Karpas-422 (cell line): ENCODE measurements at regions not wholly inside any gene's neighbourhood (a gene's known extent, or its start where the extent isn't known, plus 50 kb on each side); places are given as distances from the start of the nearest gene placed in this dataset.

Experiments
- DNase-seq: peaks from one replicate; pipeline ENCODE4 v3.0.0-alpha.2; 2015
- H2AFZ ChIP-seq: fragments of 200-600 bp; sonication (generic); 2 replicates; pipeline ENCODE4 v1.6.1; 2014; ENCODE audit warnings: antibody characterized with exemption, low read length, mixed read lengths
- H3K27ac ChIP-seq: fragments of 200-600 bp; sonication (generic); 2 replicates; pipeline ENCODE4 v1.5.1; 2014; ENCODE audit warnings: mild to moderate bottlenecking, low read length, moderate library complexity
- H3K27me3 ChIP-seq: fragments of 200-600 bp; sonication (generic); 2 replicates; pipeline ENCODE4 v1.6.1; 2014; ENCODE audit warnings: low read length, mixed read lengths
- H3K36me3 ChIP-seq: fragments of 200-600 bp; sonication (generic); 2 replicates; pipeline ENCODE4 v1.6.1; 2014; ENCODE audit warnings: low read length, mixed read lengths; ENCODE audit not compliant: insufficient read depth
- H3K4me1 ChIP-seq: fragments of 200-600 bp; sonication (generic); 2 replicates; pipeline ENCODE4 v1.6.1; 2014; ENCODE audit warnings: mild to moderate bottlenecking, low read length, mixed read lengths
- H3K4me2 ChIP-seq: fragments of 200-600 bp; sonication (generic); 2 replicates; pipeline ENCODE4 v1.6.1; 2014; ENCODE audit warnings: low read length, low read depth, mild to moderate bottlenecking; ENCODE audit not compliant: poor library complexity, severe bottlenecking
- H3K4me3 ChIP-seq: fragments of 200-600 bp; sonication (generic); 2 replicates; pipeline ENCODE4 v1.5.1; 2014; ENCODE audit warnings: mild to moderate bottlenecking, antibody characterized with exemption, low read length, mixed read lengths
- H3K79me2 ChIP-seq: fragments of 200-600 bp; sonication (generic); 2 replicates; pipeline ENCODE4 v1.6.1; 2014; ENCODE audit warnings: mild to moderate bottlenecking, low read length, mixed read lengths
- H3K9ac ChIP-seq: fragments of 200-600 bp; sonication (generic); 2 replicates; pipeline ENCODE4 v1.6.0; 2014; ENCODE audit warnings: low read length
- H3K9me2 ChIP-seq: fragments of 200-600 bp; sonication (generic), shearing (Covaris generic); replicated peaks from 2 replicates; pipeline ENCODE4 v1.6.0; 2014; ENCODE audit warnings: mild to moderate bottlenecking, low read length, moderate library complexity; ENCODE audit not compliant: insufficient read depth
- H3K9me3 ChIP-seq: fragments of 300-700, 200-600 bp; sonication (generic); 2 replicates; pipeline ENCODE4 v1.6.1; 2014; ENCODE audit warnings: low read length, mixed read lengths
- H4K20me1 ChIP-seq: fragments of 200-600 bp; sonication (generic); 2 replicates; pipeline ENCODE4 v1.6.1; 2014; ENCODE audit warnings: mild to moderate bottlenecking, antibody characterized with exemption, low read length, low read depth; ENCODE audit not compliant: insufficient read depth

DNA sequence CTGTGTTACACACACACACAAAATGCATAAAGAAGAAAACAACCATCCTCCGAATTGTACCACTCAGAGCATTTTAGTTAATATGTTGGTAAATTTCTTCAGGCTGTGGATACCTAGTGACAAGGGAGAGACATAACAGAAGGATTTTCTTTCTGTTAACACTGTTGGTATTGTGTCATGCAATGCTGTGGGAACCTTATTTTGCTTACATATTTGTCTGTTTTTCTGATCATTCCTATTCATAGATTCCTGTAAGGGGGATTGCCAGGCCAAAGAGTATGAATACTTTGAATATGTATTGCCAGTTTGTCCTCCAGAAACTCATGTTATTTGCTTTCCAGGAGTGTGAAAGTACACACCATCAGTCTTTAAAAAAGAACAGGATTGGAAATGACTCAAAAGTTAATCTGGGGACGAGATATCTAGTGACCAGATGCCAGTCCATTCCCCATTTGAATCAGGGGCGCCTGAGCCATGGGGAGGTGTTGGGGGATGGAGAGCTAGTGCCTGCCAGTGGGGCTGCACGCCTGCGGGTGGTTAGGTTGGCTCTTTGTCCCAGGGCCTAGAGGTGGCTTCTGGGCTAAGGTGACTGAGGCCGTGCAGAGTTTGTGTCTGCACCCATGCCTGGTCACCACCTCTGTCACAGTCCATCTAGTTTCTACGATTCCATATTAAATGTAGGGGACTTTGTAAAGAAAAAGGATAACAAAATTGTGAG lies 142.0 kb downstream of the PTPN20 start:
- no peaks in the 10 kb centered on the region for H4K20me1 ChIP-seq
- H3K9me2 ChIP-seq: no peaks in the 10 kb centered on the region
- no peaks in the 10 kb centered on the region for H3K79me2 ChIP-seq
- no peak overlapping the region for H3K9ac ChIP-seq
- no peaks in the 10 kb centered on the region for H3K9me3 ChIP-seq
- no peak overlapping the region for H3K27ac ChIP-seq
- H3K4me3 ChIP-seq: no peak overlapping the region
- H2AFZ ChIP-seq: no peak overlapping the region
- H3K36me3 ChIP-seq: no peaks in the 10 kb centered on the region
- H3K27me3 ChIP-seq: no peaks in the 10 kb centered on the region
- H3K4me2 ChIP-seq: no peak overlapping the region
- DNase-seq: no peak
- no peaks in the 10 kb centered on the region for H3K4me1 ChIP-seq

DNA sequence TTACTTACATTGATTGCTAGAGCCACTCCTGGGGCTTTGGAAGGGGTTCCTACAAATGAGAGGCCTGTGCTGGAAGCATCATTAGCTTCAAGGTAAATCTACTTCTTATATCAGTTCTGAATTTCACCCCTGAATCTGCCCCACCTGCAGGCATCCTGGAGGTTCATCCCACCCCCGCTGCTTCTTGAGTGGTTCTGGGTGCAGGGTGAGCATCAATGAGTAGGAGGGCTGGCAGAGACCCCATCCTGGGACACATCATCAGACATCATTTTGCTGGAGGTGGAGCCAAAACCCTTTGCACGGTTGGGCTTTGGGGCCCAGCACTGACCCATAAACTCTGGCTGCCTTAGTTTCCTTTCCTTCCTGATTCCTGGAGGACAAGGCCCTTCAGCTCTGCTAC lies 143.7 kb downstream of the PTPN20 start:
- no peak overlapping the region for H2AFZ ChIP-seq
- no peak for DNase-seq
- no peaks in the 10 kb centered on the region for H3K9me3 ChIP-seq
- H3K4me1 ChIP-seq: no peaks in the 10 kb centered on the region
- no peaks in the 10 kb centered on the region for H3K79me2 ChIP-seq
- no peak overlapping the region for H3K4me3 ChIP-seq
- H3K36me3 ChIP-seq: no peaks in the 10 kb centered on the region
- no peak overlapping the region for H3K9ac ChIP-seq
- no peaks in the 10 kb centered on the region for H3K27me3 ChIP-seq
- H3K4me2 ChIP-seq: no peak overlapping the region
- H3K9me2 ChIP-seq: no peaks in the 10 kb centered on the region
- no peaks in the 10 kb centered on the region for H4K20me1 ChIP-seq
- H3K27ac ChIP-seq: no peak overlapping the region

DNA sequence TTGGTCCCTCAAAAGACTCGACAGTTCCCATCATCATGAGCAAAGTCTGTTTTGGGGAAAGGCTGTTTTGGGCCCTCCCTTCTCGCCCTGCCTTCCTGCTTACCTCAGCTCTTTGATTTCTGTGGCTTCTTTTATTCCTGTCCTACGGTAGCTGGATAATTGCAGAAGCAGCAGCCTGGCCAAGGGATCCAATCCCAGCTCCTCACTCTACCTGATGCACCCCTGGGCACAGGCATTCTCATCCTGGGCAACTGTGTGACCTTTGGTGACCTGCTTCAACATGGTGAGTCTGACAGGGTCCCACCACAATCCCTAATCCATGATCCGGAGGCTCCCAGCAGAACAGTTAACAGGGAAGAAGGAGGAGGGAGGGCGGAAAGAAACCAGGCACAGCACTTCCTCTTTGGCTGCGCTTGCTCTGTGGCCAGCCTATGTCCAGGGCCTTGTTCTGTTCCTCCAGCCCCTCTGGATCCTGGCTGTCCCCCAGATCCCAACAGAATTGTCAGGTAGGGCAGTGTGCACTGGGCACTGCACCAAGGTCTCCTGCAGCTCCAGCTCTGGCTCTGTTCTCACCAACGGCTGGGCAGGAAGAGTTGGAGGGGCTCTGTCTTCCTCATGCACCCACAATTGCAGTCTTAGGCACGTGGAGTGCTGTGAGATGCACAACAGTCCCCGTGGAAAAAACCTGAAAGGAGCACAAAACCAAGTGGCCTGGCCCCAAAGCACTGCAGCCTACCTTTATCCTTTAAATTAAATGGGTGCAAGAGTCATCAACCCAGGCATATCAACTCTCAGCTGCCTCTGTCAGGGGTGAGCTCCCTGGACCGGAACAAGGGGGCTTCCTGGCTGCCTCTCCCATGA lies 144.4 kb downstream of the PTPN20 start:
- no peaks in the 10 kb centered on the region for H3K9me3 ChIP-seq
- H3K9ac ChIP-seq: no peak overlapping the region
- H4K20me1 ChIP-seq: no peaks in the 10 kb centered on the region
- H3K4me1 ChIP-seq: no peaks in the 10 kb centered on the region
- H3K4me2 ChIP-seq: no peak overlapping the region
- no peak overlapping the region for H2AFZ ChIP-seq
- no peak overlapping the region for H3K27ac ChIP-seq
- no peaks in the 10 kb centered on the region for H3K79me2 ChIP-seq
- no peaks in the 10 kb centered on the region for H3K27me3 ChIP-seq
- DNase-seq: no peak
- H3K9me2 ChIP-seq: no peaks in the 10 kb centered on the region
- no peaks in the 10 kb centered on the region for H3K36me3 ChIP-seq
- no peak overlapping the region for H3K4me3 ChIP-seq

DNA sequence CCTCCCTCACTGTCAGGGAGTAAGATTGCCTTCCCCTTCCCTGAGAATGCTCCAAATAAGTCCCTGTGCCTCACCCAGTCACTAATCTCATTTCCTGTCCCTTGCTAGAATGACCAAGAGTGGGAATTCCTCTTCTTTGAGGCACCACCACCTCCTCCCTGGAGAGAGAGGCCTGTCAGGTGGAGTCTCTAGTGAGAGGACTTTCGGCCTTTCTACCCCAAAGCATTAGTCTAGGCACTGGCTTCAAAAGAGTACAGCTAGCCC lies 145.0 kb downstream of the PTPN20 start:
- no peaks in the 10 kb centered on the region for H3K27me3 ChIP-seq
- H3K4me1 ChIP-seq: no peaks in the 10 kb centered on the region
- no peak overlapping the region for H3K9ac ChIP-seq
- no peaks in the 10 kb centered on the region for H3K9me2 ChIP-seq
- no peaks in the 10 kb centered on the region for H4K20me1 ChIP-seq
- no peak overlapping the region for H3K4me3 ChIP-seq
- no peak overlapping the region for H2AFZ ChIP-seq
- no peak for DNase-seq
- no peaks in the 10 kb centered on the region for H3K79me2 ChIP-seq
- no peaks in the 10 kb centered on the region for H3K9me3 ChIP-seq
- no peaks in the 10 kb centered on the region for H3K36me3 ChIP-seq
- no peak overlapping the region for H3K4me2 ChIP-seq
- H3K27ac ChIP-seq: no peak overlapping the region

DNA sequence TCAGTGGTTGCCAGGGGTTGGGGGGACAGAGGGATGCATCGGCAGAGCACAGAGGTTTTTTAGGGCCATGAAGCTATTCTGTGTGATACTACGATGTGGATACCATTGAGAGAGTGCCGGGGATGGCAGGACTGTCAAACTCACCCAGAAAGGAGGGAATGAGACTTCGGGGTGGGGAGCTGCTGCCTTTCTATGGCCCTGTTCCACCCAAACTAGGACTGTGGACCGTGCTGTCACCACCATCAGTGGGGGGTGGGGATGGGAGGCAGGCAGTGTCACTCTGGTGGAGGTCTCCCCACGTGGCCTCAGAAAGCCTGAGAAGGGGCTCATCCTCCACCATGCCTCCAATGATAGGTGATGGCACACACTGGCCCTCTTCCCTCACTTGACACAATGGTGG lies 146.2 kb downstream of the PTPN20 start:
- Histone ChIP-seq H4K20me1 (no peaks in the 10 kb centered on the region), H3K4me3 (no peak overlapping the region), H3K79me2 (no peaks in the 10 kb centered on the region), H3K9me2 (no peaks in the 10 kb centered on the region), H3K36me3 (no peaks in the 10 kb centered on the region), H3K4me2 (no peak overlapping the region), H3K9ac (no peak overlapping the region), H3K4me1 (no peaks in the 10 kb centered on the region), H3K27ac (no peak overlapping the region), H3K9me3 (no peaks in the 10 kb centered on the region), H3K27me3 (no peaks in the 10 kb centered on the region), H2AFZ (no peak overlapping the region)
- DNase-seq: no peak

DNA sequence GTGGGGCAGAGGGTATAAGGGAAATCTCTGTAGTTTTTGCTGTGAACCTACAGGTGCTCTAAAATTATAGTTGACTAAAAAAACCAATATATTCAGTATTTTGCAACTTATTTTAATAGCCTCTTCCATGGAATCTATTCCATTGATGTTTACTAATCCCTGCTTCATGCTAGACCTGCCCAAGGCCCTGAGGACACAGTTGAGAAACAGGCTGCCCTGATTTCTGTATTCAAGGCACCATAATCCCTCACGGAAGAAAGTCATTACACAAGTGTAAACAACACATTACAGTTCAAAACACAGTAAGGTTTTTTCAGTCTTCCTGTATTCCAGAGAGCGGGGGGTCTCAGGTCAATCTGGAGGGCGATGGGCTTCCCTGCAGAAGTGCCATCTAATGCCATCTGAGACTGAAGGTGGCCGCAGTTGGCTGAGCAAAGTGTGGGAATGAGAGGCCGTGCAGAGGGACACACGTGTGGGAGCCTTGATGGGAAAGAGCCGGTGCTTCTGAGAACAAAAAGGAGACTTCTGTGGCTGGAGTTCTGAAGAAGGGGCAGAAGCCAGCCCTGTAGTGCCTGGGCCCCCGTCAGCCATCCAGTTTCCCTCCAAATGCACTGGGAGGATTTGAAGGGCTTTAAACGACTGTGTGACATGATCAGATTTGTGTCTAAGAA lies 146.9 kb downstream of the PTPN20 start:
- H4K20me1 ChIP-seq: no peaks in the 10 kb centered on the region
- no peak overlapping the region for H2AFZ ChIP-seq
- H3K4me1 ChIP-seq: no peaks in the 10 kb centered on the region
- H3K27ac ChIP-seq: no peak overlapping the region
- H3K4me2 ChIP-seq: no peak overlapping the region
- DNase-seq: no peak
- no peaks in the 10 kb centered on the region for H3K9me2 ChIP-seq
- no peak overlapping the region for H3K9ac ChIP-seq
- no peaks in the 10 kb centered on the region for H3K27me3 ChIP-seq
- H3K79me2 ChIP-seq: no peaks in the 10 kb centered on the region
- no peak overlapping the region for H3K4me3 ChIP-seq
- no peaks in the 10 kb centered on the region for H3K36me3 ChIP-seq
- no peaks in the 10 kb centered on the region for H3K9me3 ChIP-seq

DNA sequence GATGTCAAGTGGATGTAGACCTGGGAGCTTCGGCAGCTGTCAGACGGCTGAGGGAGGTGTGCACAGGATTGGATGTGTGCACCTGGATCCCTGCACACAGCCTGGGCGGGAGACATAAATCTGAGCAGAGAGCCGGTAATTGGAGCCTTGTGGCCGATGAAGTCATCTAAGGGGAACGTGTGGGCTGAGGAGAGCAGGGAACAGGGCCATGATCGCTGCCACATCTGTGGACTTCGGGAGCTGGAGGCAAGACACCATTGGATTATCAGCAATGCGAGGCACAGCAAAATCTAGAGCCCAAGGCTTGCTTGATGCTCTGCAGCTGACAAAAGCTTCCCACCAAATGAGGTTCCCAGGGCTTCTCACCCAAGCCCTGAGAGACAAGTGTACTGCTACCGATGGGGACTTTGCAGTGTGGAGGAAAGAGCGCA lies 147.7 kb downstream of the PTPN20 start:
- H3K4me1 ChIP-seq: no peaks in the 10 kb centered on the region
- no peak overlapping the region for H3K9ac ChIP-seq
- H3K4me3 ChIP-seq: no peak overlapping the region
- H2AFZ ChIP-seq: no peak overlapping the region
- no peaks in the 10 kb centered on the region for H4K20me1 ChIP-seq
- no peak for DNase-seq
- H3K9me3 ChIP-seq: no peaks in the 10 kb centered on the region
- no peaks in the 10 kb centered on the region for H3K79me2 ChIP-seq
- H3K27me3 ChIP-seq: no peaks in the 10 kb centered on the region
- H3K27ac ChIP-seq: no peak overlapping the region
- no peak overlapping the region for H3K4me2 ChIP-seq
- no peaks in the 10 kb centered on the region for H3K36me3 ChIP-seq
- no peaks in the 10 kb centered on the region for H3K9me2 ChIP-seq

DNA sequence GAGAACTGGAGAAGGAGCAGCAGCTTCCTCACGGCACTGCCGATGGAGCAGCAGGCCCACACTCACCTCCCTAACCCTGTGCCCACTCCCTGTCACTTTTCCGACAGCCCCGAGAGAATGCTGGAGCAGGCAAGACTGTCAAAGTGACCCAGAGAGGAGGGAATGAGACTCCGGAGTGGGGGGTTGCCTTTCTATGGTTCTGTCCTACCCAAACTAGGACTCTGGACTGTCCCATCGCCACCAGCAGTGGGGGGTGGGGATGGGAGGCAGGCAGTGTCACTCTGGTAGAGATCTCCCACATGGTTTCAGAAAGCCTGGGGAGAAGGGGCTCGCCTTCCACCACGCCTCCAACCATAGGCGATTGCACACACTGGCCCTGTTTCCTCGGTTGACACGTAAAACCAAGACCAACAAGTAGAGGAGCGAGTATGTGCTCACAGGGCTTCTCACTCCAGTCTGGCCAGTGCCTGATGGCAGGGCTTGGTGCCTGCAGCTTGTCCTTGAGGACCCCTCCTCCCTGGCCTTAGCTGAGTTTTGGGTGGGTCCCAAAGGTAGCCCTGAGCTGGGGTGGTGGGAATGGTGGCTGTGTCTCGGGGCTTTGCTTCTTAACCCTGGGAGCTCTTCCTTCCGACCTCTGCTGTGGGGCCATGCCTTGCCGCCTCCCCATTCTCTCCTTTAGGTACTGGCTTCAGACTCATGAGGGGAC lies 148.5 kb downstream of the PTPN20 start:
- Histone ChIP-seq H2AFZ (no peak overlapping the region), H3K4me1 (no peaks in the 10 kb centered on the region), H3K79me2 (no peaks in the 10 kb centered on the region), H3K36me3 (no peaks in the 10 kb centered on the region), H3K27ac (no peak overlapping the region), H3K9me2 (no peaks in the 10 kb centered on the region), H3K9me3 (no peaks in the 10 kb centered on the region), H3K27me3 (no peaks in the 10 kb centered on the region), H3K4me2 (no peak overlapping the region), H3K9ac (no peak overlapping the region), H3K4me3 (no peak overlapping the region), H4K20me1 (no peaks in the 10 kb centered on the region)
- no peak for DNase-seq
